DMS79 treated with DMSO at 0.1 percent for 48 hours (cell line): ENCODE measurements at regions not wholly inside any gene's neighbourhood (a gene's known extent, or its start where the extent isn't known, plus 50 kb on each side); places are given as distances from the start of the nearest gene placed in this dataset.
"Not testable (repeated sequence)": the region's sequence is repeated elsewhere in the genome, so short reads cannot be mapped to it uniquely, and the experiment has no call there.

Source experiments
- DNase-seq: peaks from one replicate; lab custom pipeline; 2025; lab: John Stamatoyannopoulos, UW

GRCh38 chr11:16528639-16529038 is 172.3 kb upstream of the SOX6 start:
- no peak for DNase-seq

DNA sequence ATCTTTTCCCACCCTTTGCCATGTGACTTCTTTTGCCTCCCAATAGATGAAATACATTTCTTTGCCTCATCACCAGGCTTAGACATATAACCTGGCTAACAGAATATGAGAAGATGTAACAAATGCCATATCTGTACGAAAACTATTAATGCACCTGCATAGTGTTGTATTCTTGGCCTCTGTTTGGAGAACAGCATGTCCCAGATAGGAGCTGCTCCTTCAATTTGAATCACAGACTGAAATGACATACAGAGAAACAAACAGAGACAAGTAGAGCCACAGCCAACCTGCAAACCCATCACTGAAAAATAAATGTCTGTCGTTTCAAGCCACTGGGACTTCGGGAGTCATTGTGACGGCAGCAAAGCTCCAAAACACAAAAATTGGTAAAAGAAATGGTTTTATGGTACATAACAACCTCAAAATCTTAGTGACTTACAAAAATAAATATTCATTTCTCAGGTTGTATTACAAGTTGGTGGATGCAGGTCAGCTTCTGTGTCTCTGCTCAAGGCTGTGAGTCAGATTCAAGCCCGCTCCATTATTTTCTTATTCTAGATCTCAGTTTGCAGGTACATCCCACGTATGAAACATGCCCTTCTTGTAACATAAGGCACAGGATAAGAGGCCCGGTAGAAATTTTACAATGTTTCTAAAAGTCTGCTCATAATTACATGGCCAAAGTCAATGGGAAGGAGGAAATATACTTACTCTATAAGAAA is 171.3 kb upstream of the SOX6 start:
- no peak for DNase-seq

GRCh38 chr11:16526947-16527346 is 170.6 kb upstream of the SOX6 start:
- no peak for DNase-seq

- DNase-seq, result not testable (repeated sequence)
Measured at GRCh38 chr11:16520713-16521112, 164.4 kb upstream of the SOX6 start.

DNA sequence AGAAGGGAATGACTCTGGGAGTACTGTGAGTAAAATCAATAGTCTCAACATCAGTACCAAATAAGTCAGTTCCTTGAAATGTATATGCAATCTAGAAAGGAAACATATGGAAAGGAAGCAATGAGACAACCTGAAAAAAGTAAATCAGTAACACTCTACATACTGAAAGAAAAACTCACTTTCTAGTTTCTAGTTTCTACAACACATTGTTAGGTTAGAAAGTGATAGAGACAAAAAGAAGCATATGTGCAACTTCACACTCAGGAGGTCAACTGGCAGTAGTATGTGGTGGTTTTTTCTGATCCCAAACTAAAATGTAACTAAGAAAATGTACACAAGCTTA is 156.5 kb upstream of the SOX6 start:
- DNase-seq, result no peak

- no peak for DNase-seq
Measured at GRCh38 chr11:16512198-16512898, 156.0 kb upstream of the SOX6 start.

DNA sequence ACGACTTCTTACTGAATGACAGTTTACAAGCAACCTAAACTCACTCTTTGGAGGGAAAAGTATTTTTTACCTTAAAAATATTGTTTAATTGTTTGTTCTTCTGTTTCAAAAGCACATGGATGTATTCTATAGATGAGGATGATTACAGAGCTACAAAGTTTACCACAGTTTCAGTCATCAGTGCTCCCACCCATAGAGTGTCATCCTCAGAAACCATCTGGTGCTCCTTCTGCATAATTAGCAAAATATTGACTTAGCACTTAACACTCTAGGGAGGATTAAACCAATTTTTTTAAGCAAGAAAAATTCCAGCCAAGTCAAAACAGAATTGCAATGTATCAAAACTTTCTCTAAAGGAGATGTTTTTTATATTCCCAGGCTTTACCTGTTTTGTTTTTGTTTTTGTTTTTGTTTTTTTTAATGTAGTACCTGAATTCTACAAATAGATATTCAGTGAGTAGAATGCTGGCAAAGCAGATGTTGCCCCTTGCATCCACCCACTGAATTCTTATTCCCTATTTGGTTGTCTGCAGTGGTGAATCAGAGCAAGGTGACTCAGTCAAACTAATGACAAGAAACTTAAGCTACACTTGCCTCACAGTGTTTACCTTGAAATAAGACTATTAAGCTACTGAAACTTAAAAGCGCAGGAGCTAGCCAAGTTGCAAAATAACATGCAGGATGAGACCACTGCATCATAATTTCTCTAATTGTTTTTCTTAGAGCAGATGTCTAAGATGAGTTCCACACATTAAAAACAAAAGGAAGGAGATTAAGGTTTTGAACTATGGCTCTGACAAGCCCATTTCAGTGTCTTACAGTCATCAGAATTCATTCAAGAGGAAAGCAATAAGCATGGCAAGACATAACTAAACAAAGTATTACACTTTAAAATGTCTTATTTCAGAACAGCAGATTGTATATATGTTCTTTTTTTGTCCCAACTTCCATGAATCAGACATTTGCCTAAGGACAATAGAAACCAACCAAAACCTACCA is 155.1 kb upstream of the SOX6 start:
- DNase-seq, result no peak

- no peak for DNase-seq
Measured at GRCh38 chr11:16505481-16505880, 149.1 kb upstream of the SOX6 start.

DNA sequence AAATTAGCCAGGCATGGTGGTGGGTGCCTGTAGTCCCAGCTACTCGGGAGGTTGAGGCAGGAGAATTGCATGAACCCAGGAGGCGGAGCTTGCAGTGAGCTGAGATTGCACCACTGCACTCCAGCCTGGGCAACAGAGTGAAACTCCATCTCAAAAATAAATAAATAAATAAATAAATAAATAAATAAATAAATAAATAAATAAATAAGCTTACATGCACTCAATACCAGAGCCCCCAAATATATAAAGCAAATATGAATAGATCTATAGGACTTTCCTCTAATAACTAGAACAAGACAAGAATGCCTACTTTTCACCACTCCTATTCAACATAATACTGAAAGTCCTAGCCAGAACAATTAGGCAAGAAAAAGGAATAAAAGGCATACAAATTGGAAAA is 147.5 kb upstream of the SOX6 start:
- DNase-seq, result not testable (repeated sequence)

DNA sequence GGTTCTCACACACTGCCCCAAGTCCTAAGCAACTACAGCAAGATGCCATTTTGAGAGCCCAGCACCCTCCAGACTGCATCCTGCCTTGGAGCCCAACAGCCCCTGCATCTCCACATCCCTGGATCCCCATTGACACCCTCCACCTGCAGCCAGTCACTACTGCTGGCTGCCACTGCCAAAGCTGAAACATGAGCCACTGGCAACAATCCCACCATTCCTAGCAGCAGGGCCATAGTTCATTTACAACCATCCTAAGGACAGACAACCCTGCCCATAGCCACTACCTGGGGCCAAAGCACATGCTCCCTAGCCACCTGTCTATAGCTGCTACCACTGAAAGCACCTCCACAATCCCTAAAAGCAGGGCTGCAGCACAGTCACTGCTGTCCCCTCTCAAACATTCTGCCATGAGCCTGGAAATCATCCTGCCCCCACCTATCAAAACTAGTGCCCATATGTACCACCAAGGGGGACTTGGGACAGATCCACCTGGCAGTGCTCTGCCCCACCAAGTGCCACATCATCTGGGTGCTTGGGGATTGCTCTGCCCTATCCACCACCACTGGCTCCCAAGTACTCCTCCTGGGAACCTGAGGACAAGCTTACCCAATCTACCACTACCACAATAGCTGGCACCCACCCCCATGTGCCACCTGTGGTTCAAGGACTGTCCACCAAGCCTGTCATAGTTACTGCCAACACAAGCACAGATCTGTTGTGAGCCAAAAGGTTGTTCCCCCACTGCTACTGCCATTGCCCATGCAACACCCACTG is 138.8 kb upstream of the SOX6 start:
- DNase-seq, result no peak

DNA sequence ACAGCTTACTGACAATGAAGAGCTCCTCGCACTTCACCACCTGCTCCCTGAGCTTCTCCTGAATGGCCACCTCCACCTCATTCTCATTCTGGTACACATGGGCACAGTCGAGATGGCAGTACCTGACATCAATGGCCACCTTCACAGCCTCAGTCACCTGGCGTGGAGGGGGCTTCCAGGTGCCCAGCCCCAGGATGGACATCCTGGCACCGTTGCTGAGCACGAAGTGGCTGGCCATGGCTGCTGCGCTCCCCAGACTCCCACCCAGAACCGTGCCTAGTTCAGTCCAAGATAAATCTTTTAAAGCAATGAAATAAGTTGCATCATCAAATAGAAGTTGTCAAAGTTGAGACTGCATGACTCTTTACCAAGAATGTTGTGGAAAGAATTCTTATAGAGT is 128.1 kb upstream of the SOX6 start:
- DNase-seq, result no peak

- DNase-seq, result no peak
Measured at GRCh38 chr11:16474659-16475058, 118.3 kb upstream of the SOX6 start.

GRCh38 chr11:16469968-16470367 is 113.6 kb upstream of the SOX6 start:
- DNase-seq, result no peak

DNA sequence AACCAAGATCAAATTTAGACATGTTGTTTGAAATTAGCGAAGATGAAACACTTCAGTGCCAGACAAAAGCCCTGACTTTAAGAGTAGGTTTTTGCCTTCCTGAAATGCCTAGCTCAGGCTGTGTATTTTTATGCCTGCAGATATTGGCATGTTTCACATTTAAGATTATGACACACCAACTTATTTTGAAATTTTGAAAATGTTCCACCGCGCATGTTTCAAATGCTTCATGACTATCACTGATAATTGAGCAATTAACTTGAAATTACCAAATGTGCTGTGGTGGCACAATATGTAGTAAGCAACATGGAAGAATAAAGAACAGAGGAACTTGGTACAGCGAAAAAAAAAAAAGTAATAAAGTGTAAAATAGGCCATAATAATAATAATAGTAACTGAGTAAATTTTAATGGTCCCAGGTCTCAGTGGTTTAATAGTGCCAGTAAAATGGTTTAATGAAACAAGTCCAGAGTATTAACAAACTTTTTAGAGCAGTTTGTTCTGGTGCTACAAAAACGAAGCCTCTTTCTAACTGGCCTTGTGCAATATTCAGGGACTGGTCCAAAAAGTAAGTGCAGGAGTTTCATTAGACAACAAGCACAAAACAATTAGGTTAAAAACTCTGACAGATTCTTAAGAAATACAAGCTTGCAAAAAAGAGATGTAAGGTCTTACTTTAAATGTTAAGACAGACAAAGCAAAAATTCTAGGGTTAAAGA is 112.5 kb upstream of the SOX6 start:
- no peak for DNase-seq

GRCh38 chr11:16460508-16460907 is 104.2 kb upstream of the SOX6 start:
- DNase-seq, result no peak

- no peak for DNase-seq
Measured at GRCh38 chr11:16456366-16456765, 100.0 kb upstream of the SOX6 start.

DNA sequence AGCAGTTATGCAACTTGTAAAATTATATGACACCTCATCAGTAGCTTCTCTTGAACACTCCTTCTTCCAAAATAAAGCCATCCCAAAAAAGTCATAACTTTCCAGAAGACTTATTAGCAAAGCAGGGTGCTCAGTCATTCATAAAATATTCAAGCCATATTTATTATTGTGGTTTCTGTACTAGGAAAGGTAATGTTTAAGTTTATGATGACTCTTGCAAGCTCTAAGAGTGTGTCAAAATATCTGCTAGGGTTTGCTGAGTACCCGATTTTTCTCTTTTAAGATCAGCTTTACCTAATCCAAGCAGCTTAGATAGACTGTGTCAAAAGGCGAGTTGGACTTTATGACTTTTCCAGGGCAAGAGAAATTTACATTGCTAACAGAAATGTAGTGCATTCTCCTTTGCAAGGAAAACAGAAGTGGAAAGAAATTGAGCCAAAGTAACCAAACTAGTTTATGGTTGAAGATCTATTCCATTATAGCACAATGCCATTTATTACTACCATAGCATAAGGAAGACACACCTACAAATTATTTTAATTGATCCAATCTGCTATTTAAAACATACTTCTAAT is 98.0 kb upstream of the SOX6 start:
- DNase-seq, result no peak

DNA sequence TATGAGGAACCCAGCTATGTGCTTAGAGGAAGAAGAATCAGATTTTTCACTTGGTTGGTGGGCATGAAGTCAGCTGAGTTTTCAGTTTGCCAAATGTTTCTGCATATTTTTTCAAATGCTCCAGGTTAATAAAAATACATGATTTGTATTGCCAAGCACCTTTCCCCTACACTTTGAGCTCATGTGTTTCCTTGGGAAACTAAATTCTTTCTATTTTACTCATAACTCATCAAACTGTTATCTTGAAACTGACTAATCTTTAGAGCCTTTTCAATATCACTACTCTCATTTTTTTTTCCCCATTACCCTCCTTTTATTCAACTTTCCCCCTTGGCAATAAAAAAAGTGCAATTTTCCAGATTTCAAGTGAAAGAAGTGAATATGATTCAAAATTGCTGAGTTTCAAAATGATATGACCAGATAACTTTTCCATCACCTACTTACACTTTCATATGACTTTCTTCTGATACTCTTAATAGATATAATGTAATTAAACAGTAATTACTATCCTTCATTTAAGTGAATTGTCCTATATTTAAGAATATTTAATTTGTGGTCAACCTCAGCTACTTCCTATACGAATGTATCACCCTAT is 91.9 kb upstream of the SOX6 start:
- no peak for DNase-seq

- DNase-seq, result no peak
Measured at GRCh38 chr11:16441461-16441860, 85.1 kb upstream of the SOX6 start.

GRCh38 chr11:16440136-16440535 is 83.8 kb upstream of the SOX6 start:
- no peak for DNase-seq
